NCI-H2107 (cell line): ENCODE measurements at regions not wholly inside any gene's neighbourhood (a gene's known extent, or its start where the extent isn't known, plus 50 kb on each side); places are given as distances from the start of the nearest gene placed in this dataset.
"Not testable (repeated sequence)": the region's sequence is repeated elsewhere in the genome, so short reads cannot be mapped to it uniquely, and the experiment has no call there.

ENCODE experiments used
- DNase-seq: peaks from one replicate; lab custom pipeline; 2025; lab: John Stamatoyannopoulos, UW

GRCh38 chr3:153552887-153553604 is 391.0 kb downstream of the RAP2B start:
- no peak for DNase-seq

GRCh38 chr3:153553605-153553945 is 391.5 kb downstream of the RAP2B start:
- DNase-seq = no peak

GRCh38 chr3:153555919-153556318 is 393.9 kb downstream of the RAP2B start:
- no peak for DNase-seq

GRCh38 chr3:153559366-153559765 is 397.3 kb downstream of the RAP2B start:
- DNase-seq = not testable (repeated sequence)

GRCh38 chr3:153567011-153567410 is 405.0 kb downstream of the RAP2B start:
- DNase-seq = no peak

- no peak for DNase-seq
Measured at GRCh38 chr3:153567556-153567955, 405.5 kb downstream of the RAP2B start.

GRCh38 chr3:153570481-153570880 is 408.5 kb downstream of the RAP2B start:
- DNase-seq = not testable (repeated sequence)

GRCh38 chr3:153572165-153572564 is 410.1 kb downstream of the RAP2B start:
- no peak for DNase-seq

- DNase-seq = no peak
Measured at GRCh38 chr3:153572654-153573053, 410.6 kb downstream of the RAP2B start.

- no peak for DNase-seq
Measured at GRCh38 chr3:153573481-153573880, 411.5 kb downstream of the RAP2B start.

GRCh38 chr3:153574445-153574844 is 412.4 kb downstream of the RAP2B start:
- no peak for DNase-seq

- DNase-seq = no peak
Measured at GRCh38 chr3:153577059-153577736, 415.2 kb downstream of the RAP2B start.

- DNase-seq = no peak
Measured at GRCh38 chr3:153578046-153578445, 416.0 kb downstream of the RAP2B start.

GRCh38 chr3:153590051-153590450 is 428.0 kb downstream of the RAP2B start:
- no peak for DNase-seq

GRCh38 chr3:153591561-153592245 is 429.7 kb downstream of the RAP2B start:
- no peak for DNase-seq

- no peak for DNase-seq
Measured at GRCh38 chr3:153595186-153595815, 433.3 kb downstream of the RAP2B start.

- no peak for DNase-seq
Measured at GRCh38 chr3:153596401-153596800, 434.4 kb downstream of the RAP2B start.

- no peak for DNase-seq
Measured at GRCh38 chr3:153599685-153600084, 437.7 kb downstream of the RAP2B start.

GRCh38 chr3:153600896-153601295 is 438.9 kb downstream of the RAP2B start:
- DNase-seq = no peak

- no peak for DNase-seq
Measured at GRCh38 chr3:153601374-153601853, 439.4 kb downstream of the RAP2B start.

- DNase-seq = no peak
Measured at GRCh38 chr3:153602801-153603200, 440.8 kb downstream of the RAP2B start.

GRCh38 chr3:153614140-153614539 is 452.1 kb downstream of the RAP2B start:
- DNase-seq = no peak

- no peak for DNase-seq
Measured at GRCh38 chr3:153614563-153614962, 452.5 kb downstream of the RAP2B start.
